HG03135 (cell line): ENCODE measurements at regions not wholly inside any gene's neighbourhood (a gene's known extent, or its start where the extent isn't known, plus 50 kb on each side); places are given as distances from the start of the nearest gene placed in this dataset.
"Not testable (repeated sequence)": the region's sequence is repeated elsewhere in the genome, so short reads cannot be mapped to it uniquely, and the experiment has no call there.

ENCODE experiments used
- ATAC-seq: cut with Tn5 transposase; IDR thresholded peaks from one replicate; pipeline ENCODE4 v1.9.1; 2021; ENCODE audit warnings: mild to moderate bottlenecking, moderate library complexity; ENCODE audit not compliant: unreplicated experiment

- not testable (repeated sequence) for ATAC-seq
Observed at GRCh38 chr1:146521804-146522203, 293.0 kb upstream of the NOTCH2NLA start.

- not testable (repeated sequence) for ATAC-seq
Observed at GRCh38 chr1:146513754-146514153, 284.9 kb upstream of the NOTCH2NLA start.

GRCh38 chr1:146511047-146511777 is 282.4 kb upstream of the NOTCH2NLA start:
- not testable (repeated sequence) for ATAC-seq

GRCh38 chr1:146510248-146510983 is 281.6 kb upstream of the NOTCH2NLA start:
- not testable (repeated sequence) for ATAC-seq

GRCh38 chr1:146504121-146504520 is 275.3 kb upstream of the NOTCH2NLA start:
- not testable (repeated sequence) for ATAC-seq

GRCh38 chr1:146487555-146487954 is 258.7 kb upstream of the NOTCH2NLA start:
- not testable (repeated sequence) for ATAC-seq

GRCh38 chr1:146487155-146487554 is 258.3 kb upstream of the NOTCH2NLA start:
- ATAC-seq = not testable (repeated sequence)

GRCh38 chr1:146486300-146487014 is 257.6 kb upstream of the NOTCH2NLA start:
- not testable (repeated sequence) for ATAC-seq

- ATAC-seq = not testable (repeated sequence)
Observed at GRCh38 chr1:146484195-146484594, 255.4 kb upstream of the NOTCH2NLA start.

- not testable (repeated sequence) for ATAC-seq
Observed at GRCh38 chr1:146479188-146479587, 250.4 kb upstream of the NOTCH2NLA start.

- not testable (repeated sequence) for ATAC-seq
Observed at GRCh38 chr1:146478125-146478720, 249.4 kb upstream of the NOTCH2NLA start.

- not testable (repeated sequence) for ATAC-seq
Observed at GRCh38 chr1:146475086-146475485, 246.3 kb upstream of the NOTCH2NLA start.

GRCh38 chr1:146474216-146474615 is 245.4 kb upstream of the NOTCH2NLA start:
- not testable (repeated sequence) for ATAC-seq

GRCh38 chr1:146472192-146472861 is 243.5 kb upstream of the NOTCH2NLA start:
- not testable (repeated sequence) for ATAC-seq

- not testable (repeated sequence) for ATAC-seq
Observed at GRCh38 chr1:146459939-146460338, 231.1 kb upstream of the NOTCH2NLA start.

- ATAC-seq = not testable (repeated sequence)
Observed at GRCh38 chr1:146459308-146459707, 230.5 kb upstream of the NOTCH2NLA start.

- not testable (repeated sequence) for ATAC-seq
Observed at GRCh38 chr1:146448877-146449246, 220.0 kb upstream of the NOTCH2NLA start.

- ATAC-seq = not testable (repeated sequence)
Observed at GRCh38 chr1:146448212-146448876, 219.5 kb upstream of the NOTCH2NLA start.

- not testable (repeated sequence) for ATAC-seq
Observed at GRCh38 chr1:146443871-146444222, 215.0 kb upstream of the NOTCH2NLA start.
